HFFc6 (cell line): ENCODE measurements at regions not wholly inside any gene's neighbourhood (a gene's known extent, or its start where the extent isn't known, plus 50 kb on each side); places are given as distances from the start of the nearest gene placed in this dataset.
A peak's percentile ranks its signal among the peaks of the same experiment; 100 is the strongest.

Experiments
- DNase-seq: peaks from one replicate; pipeline ENCODE4 v3.0.0-alpha.2; 2018
- H3K27ac Mint-ChIP-seq: 2 replicates; pipeline ENCODE4 v1.8.0; 2020; ENCODE audit warnings: mild to moderate bottlenecking, mixed read lengths
- H3K27me3 Mint-ChIP-seq: 2 replicates; pipeline ENCODE4 v1.8.0; 2021; ENCODE audit warnings: mild to moderate bottlenecking, moderate library complexity, mixed read lengths; ENCODE audit not compliant: insufficient read depth
- H3K36me3 Mint-ChIP-seq: 2 replicates; pipeline ENCODE4 v1.8.0; 2021; ENCODE audit warnings: low read depth, mixed read lengths
- H3K4me1 Mint-ChIP-seq: 2 replicates; pipeline ENCODE4 v1.8.0; 2020; ENCODE audit warnings: low read depth, mixed read lengths
- H3K4me3 Mint-ChIP-seq: 2 replicates; pipeline ENCODE4 v1.8.0; 2020; ENCODE audit warnings: mild to moderate bottlenecking, moderate library complexity, mixed read lengths
- H3K9me3 Mint-ChIP-seq: 2 replicates; pipeline ENCODE4 v1.8.0; 2020; ENCODE audit warnings: mild to moderate bottlenecking, mixed read lengths
- CTCF ChIP-seq: fragments of 200-600 bp; sonication (generic); IDR thresholded peaks from 2 replicates; pipeline ENCODE4 v1.5.0; 2021; ENCODE audit warnings: antibody characterized with exemption, mild to moderate bottlenecking

DNA sequence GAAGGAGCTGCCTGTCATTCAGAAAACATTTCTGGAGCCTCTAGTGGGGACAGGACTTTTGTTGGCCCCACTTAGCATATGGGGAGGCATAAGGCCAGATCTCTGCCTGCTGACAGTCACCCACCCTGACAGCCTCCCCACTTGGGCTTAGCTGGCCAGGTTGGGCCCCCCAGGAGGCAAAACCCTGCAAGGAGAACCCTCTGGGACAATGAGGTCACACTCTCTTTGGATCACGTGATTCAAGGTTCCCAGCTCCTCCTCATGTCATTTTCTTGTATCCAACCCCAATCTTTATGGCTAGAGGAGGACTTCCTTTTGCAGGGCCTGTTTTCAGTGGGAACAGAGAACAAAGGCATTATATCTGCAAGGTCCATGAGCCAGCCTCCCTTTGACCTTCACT lies 60.0 kb downstream of the NAV1 start:
- Mint-ChIP-seq H3K9me3 (no peaks in the 10 kb centered on the region), H3K27ac (no peak overlapping the region), H3K4me1 (peaks cover 81% of the 10 kb centered on the region)

GRCh38 chr1:201599548-201599947 lies 60.6 kb downstream of the NAV1 start:
- Mint-ChIP-seq H3K9me3 (no peaks in the 10 kb centered on the region), H3K27ac (no peak overlapping the region), H3K36me3 (peaks cover 18% of the 10 kb centered on the region), H3K4me3 (no peak overlapping the region), H3K27me3 (no peaks in the 10 kb centered on the region), H3K4me1 (peaks cover 81% of the 10 kb centered on the region)
- no peak for TF ChIP-seq CTCF
- DNase-seq, result no peak

More for the DNA sequence above, 60.0 kb downstream of the NAV1 start:
- Mint-ChIP-seq H3K4me3 (no peak overlapping the region), H3K27me3 (no peaks in the 10 kb centered on the region), H3K36me3 (peaks cover 18% of the 10 kb centered on the region)
- no peak for DNase-seq
- TF ChIP-seq CTCF, result no peak

DNA sequence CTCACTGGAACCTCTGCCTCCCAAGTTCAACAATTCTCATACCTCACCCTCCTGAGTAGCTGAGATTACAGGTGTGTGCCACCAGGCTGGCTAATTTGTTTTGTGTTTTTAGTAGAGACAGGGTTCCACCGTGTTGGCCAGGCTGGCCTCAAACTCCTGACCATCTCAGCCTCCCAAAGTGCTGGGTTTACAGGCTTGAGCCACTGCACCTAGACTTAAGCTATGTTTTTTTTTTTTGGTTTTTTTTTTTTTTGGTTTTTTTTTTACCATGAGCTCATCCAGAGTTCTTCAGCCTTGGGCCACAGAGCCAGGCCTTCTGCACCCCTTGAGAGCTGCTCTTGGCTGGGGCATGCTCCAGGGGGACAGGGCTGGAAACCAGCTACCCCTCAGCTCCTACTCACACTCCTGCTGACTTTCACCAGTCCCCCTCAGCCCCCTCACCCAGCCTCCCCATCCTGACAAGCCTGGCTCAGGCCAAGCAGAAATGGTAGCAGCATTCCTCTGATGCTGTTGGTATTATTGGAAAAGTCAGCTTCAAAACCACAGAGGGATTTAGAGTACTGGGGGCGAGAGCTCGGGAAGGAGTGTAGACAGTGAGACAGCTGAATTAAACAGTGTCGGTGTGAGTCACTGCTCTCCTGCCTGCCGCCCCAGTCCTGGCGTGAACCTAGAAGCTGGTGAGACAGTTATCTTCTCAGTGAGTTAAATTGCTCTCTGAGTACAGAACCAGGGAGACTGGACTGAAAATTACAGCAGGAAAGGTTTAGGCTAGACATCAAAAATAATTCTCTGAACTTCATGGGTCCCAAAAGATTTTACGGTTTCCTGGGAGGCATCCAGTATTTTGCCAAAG lies 63.7 kb downstream of the NAV1 start:
- Mint-ChIP-seq H3K4me3 (peak overlapping the region; percentile 75), H3K27ac (peak overlapping the region; percentile 96), H3K27me3 (peaks cover 2% of the 10 kb centered on the region; the same call in 1 of the 2 replicates), H3K4me1 (peaks cover 82% of the 10 kb centered on the region), H3K9me3 (no peaks in the 10 kb centered on the region), H3K36me3 (peaks cover 11% of the 10 kb centered on the region)
- no peak for TF ChIP-seq CTCF
- DNase-seq, result peak; percentile 94

- H3K9me3 Mint-ChIP-seq, result no peaks in the 10 kb centered on the region
- H3K27ac Mint-ChIP-seq, result peak overlapping the region; percentile 96
- H3K4me1 Mint-ChIP-seq, result peaks cover 80% of the 10 kb centered on the region
- DNase-seq, result no peak
- peak overlapping the region; percentile 4; the same call in 1 of the 2 replicates for H3K4me3 Mint-ChIP-seq
- H3K36me3 Mint-ChIP-seq, result peaks cover 5% of the 10 kb centered on the region; the same call in 1 of the 2 replicates
- H3K27me3 Mint-ChIP-seq, result peaks cover 2% of the 10 kb centered on the region; the same call in 1 of the 2 replicates
- TF ChIP-seq CTCF, result no peak
Measured at GRCh38 chr1:201603613-201604232, 64.8 kb downstream of the NAV1 start.

- H3K4me1 Mint-ChIP-seq, result peaks cover 84% of the 10 kb centered on the region
- no peak for DNase-seq
- H3K27ac Mint-ChIP-seq, result peak overlapping the region; percentile 70; the same call in 1 of the 2 replicates
- no peak for TF ChIP-seq CTCF
- H3K36me3 Mint-ChIP-seq, result peaks cover 10% of the 10 kb centered on the region; the same call in 1 of the 2 replicates
- H3K4me3 Mint-ChIP-seq, result no peak overlapping the region
- H3K27me3 Mint-ChIP-seq, result peaks cover 2% of the 10 kb centered on the region; the same call in 1 of the 2 replicates
- no peaks in the 10 kb centered on the region for H3K9me3 Mint-ChIP-seq
Measured at GRCh38 chr1:201605385-201606010, 66.6 kb downstream of the NAV1 start.
